K562 (cell line): ENCODE measurements at regions not wholly inside any gene's neighbourhood (a gene's known extent, or its start where the extent isn't known, plus 50 kb on each side); places are given as distances from the start of the nearest gene placed in this dataset.

Experiments
- ATAC-seq: fragments of 200-7000 bp; cut with Tn5 transposase; 3 replicates; pipeline ENCODE4 v1.9.1; 2020; ENCODE audit warnings: moderate library complexity
- BruUV-seq: library from RNA; stranded (reverse); fragments of 400-500 nt; replicated peaks from 2 replicates; lab custom pipeline; 2021; lab: Mats Ljungman, UMichigan
- CTCF ChIA-PET: fragments of 300-600 bp; formaldehyde crosslinking; extraction: SDS; loops from one replicate; lab custom pipeline; 2021; ENCODE audit warnings: low intra/inter-chr PET ratio; lab: Yijun Ruan, JAX
- POLR2A ChIA-PET: fragments of 300-600, 350-650 bp; sonication (Branson Sonifier 250); formaldehyde crosslinking; extraction: SDS; loops from one replicate; lab custom pipeline; 2021; ENCODE audit warnings: antibody characterized with exemption, inconsistent platforms; lab: Yijun Ruan, JAX
- DNase-seq, 4 experiments: peaks; one replicate each; pipeline versions ENCODE4 v3.0.0 to v3.0.0-alpha.2; 2011 to 2018; ENCODE audit warnings: low spot score in 3 of 4, mixed read lengths in 3 of 4; ENCODE audit errors: extremely low read depth in 1 of 4
- FAIRE-seq: peaks from 2 replicates; lab custom pipeline; 2011; peaks lifted over from hg19 to GRCh38; lab: Jason Lieb, UNC
- H2AFZ ChIP-seq: 2 replicates; pipeline ENCODE4 v1.6.0; 2011; ENCODE audit warnings: low read depth, low read length, control low read depth, inconsistent platforms
- H3K27ac ChIP-seq: fragments of 200-600 bp; 3 replicates; pipeline ENCODE4 v1.8.0; 2011; ENCODE audit warnings: low read depth, mild to moderate bottlenecking, control low read depth, inconsistent platforms, low read length, moderate library complexity, mixed read lengths; ENCODE audit errors: extremely low read depth
- H3K27me3 ChIP-seq, 2 experiments: fragments of 300-600 bp in 1 of 2; 2 replicates in 1 of 2; 3 replicates in 1 of 2; pipeline versions ENCODE4 v1.6.0 to v1.8.0; 2011; ENCODE audit warnings: inconsistent platforms in 2 of 2, low read length in 2 of 2, mild to moderate bottlenecking in 1 of 2, mixed read lengths in 1 of 2, moderate library complexity in 1 of 2; ENCODE audit not compliant: control insufficient read depth in 2 of 2, insufficient read depth in 2 of 2
- H3K36me3 ChIP-seq: fragments of 300-600 bp; 3 replicates; pipeline ENCODE4 v1.8.0; 2011; ENCODE audit warnings: mild to moderate bottlenecking, low read length, inconsistent platforms; ENCODE audit not compliant: control insufficient read depth, insufficient read depth
- H3K4me1 ChIP-seq, 2 experiments: fragments of 200-600 bp in 1 of 2; replicated peaks in 1 of 2; 2 replicates in 1 of 2; 3 replicates in 1 of 2; pipeline versions ENCODE4 v1.5.1 to v1.8.0; 2011; ENCODE audit warnings: inconsistent platforms in 2 of 2, low read length in 2 of 2, mild to moderate bottlenecking in 1 of 2, mixed read lengths in 1 of 2, moderate library complexity in 1 of 2; ENCODE audit not compliant: control insufficient read depth in 2 of 2, insufficient read depth in 2 of 2
- H3K4me2 ChIP-seq: 2 replicates; pipeline ENCODE4 v1.6.1; 2011; ENCODE audit warnings: low read length, control low read depth, inconsistent platforms, mixed read lengths; ENCODE audit not compliant: insufficient read depth
- H3K4me3 ChIP-seq: fragments of 200-600 bp; sonication (generic), shearing (Covaris generic); 2 replicates; pipeline ENCODE4 v1.5.1; 2016; ENCODE audit warnings: control low read depth, inconsistent platforms
- H3K79me2 ChIP-seq: fragments of 200-600 bp; 3 replicates; pipeline ENCODE4 v1.8.0; 2011; ENCODE audit warnings: low read length, inconsistent platforms; ENCODE audit not compliant: control insufficient read depth, insufficient read depth
- H3K9ac ChIP-seq, 2 experiments: 2 replicates each; pipeline versions ENCODE4 v1.6.0 to v1.6.1; 2011; ENCODE audit warnings: low read depth in 2 of 2, low read length in 2 of 2, control low read depth in 1 of 2, inconsistent platforms in 1 of 2, mild to moderate bottlenecking in 1 of 2, mixed read lengths in 1 of 2; ENCODE audit not compliant: insufficient read depth in 1 of 2
- H3K9me1 ChIP-seq: one replicate; pipeline ENCODE4 v1.6.0; 2011; ENCODE audit warnings: inconsistent platforms, mild to moderate bottlenecking, low read length, moderate library complexity; ENCODE audit not compliant: control insufficient read depth, insufficient read depth
- H3K9me3 ChIP-seq: replicated peaks from 2 replicates; pipeline ENCODE4 v1.5.1; 2011; ENCODE audit warnings: low read depth, low read length, inconsistent platforms; ENCODE audit not compliant: control insufficient read depth, insufficient read depth
- H4K20me1 ChIP-seq: replicated peaks from 2 replicates; pipeline ENCODE4 v1.6.1; 2011; ENCODE audit warnings: low read length, inconsistent platforms, mixed read lengths; ENCODE audit not compliant: control insufficient read depth, insufficient read depth
- CCAR2 ChIP-seq: fragments of 200-400 bp; formaldehyde crosslinking; IDR thresholded peaks from 2 replicates; pipeline ENCODE4 v1.6.1; 2017; ENCODE audit warnings: mild to moderate bottlenecking, low read depth, low read length
- FIP1L1 ChIP-seq: fragments of 200-400 bp; formaldehyde crosslinking; IDR thresholded peaks from 2 replicates; pipeline ENCODE4 v1.6.1; 2018; ENCODE audit warnings: mild to moderate bottlenecking, low read depth, low read length; ENCODE audit not compliant: poor library complexity, severe bottlenecking
- GABPA ChIP-seq: fragments of 200-800 bp; sonication (Bioruptor generic); conservative IDR thresholded peaks from 2 replicates; pipeline ENCODE4 v1.6.1; 2016; ENCODE audit warnings: low read depth, missing genetic modification characterization, missing compliant biosample characterization
- PCBP2 ChIP-seq: fragments of 200-400 bp; formaldehyde crosslinking; IDR thresholded peaks from 2 replicates; pipeline ENCODE4 v1.6.1; 2018; ENCODE audit warnings: low read length, low read depth, mild to moderate bottlenecking, moderate library complexity; ENCODE audit not compliant: poor library complexity, severe bottlenecking
- POU5F1 ChIP-seq: fragments of 150-350 bp; IDR thresholded peaks from 2 replicates; pipeline ENCODE4 v1.6.1; 2014; ENCODE audit warnings: borderline replicate concordance, low read length, low read depth, mild to moderate bottlenecking; ENCODE audit not compliant: partially characterized antibody
- RBM25 ChIP-seq: fragments of 200-400 bp; formaldehyde crosslinking; IDR thresholded peaks from 2 replicates; pipeline ENCODE4 v1.6.1; 2018; ENCODE audit warnings: low read length, low read depth, moderate library complexity; ENCODE audit not compliant: severe bottlenecking
- ZNF175 ChIP-seq: fragments of 200-800 bp; sonication (Bioruptor generic); IDR thresholded peaks from 2 replicates; pipeline ENCODE4 v1.6.1; 2016; ENCODE audit warnings: low read depth, mild to moderate bottlenecking, missing genetic modification characterization, missing compliant biosample characterization
- WGBS: fragments of 100-300 bp; shearing (Covaris generic); methylation state at CpG from one replicate; pipeline ENCODE4 v1.1.6; 2016; ENCODE audit warnings: low coverage, mixed read lengths; ENCODE audit not compliant: insufficient coverage; ENCODE audit errors: missing lambda C conversion rate; 5-methylcytosine and 5-hydroxymethylcytosine counted together
- in situ Hi-C: fragments of 300-500 bp; cut with MboI; formaldehyde crosslinking; loops from 4 replicates; pipeline ENCODE4 v1.15.0; 2018; ENCODE audit warnings: inconsistent platforms, mixed read lengths
- intact Hi-C: fragments of 100-400 bp; cut with micrococcal nuclease; formaldehyde crosslinking; loops from 2 replicates; pipeline ENCODE4 v1.14.2; 2022
- TF ChIP-seq, protein P1 (sequence below), 2 experiments: fragments of 250-450 bp in 1 of 2; fragments of 450-650 bp in 1 of 2; sonication (Bioruptor Pico) in 1 of 2; IDR thresholded peaks; 2 replicates each; pipeline versions ENCODE4 v1.6.1 to v1.8.0; 2016 to 2021; ENCODE audit warnings: mild to moderate bottlenecking in 2 of 2, moderate library complexity in 2 of 2, missing compliant biosample characterization in 1 of 2, missing genetic modification characterization in 1 of 2

DNA sequence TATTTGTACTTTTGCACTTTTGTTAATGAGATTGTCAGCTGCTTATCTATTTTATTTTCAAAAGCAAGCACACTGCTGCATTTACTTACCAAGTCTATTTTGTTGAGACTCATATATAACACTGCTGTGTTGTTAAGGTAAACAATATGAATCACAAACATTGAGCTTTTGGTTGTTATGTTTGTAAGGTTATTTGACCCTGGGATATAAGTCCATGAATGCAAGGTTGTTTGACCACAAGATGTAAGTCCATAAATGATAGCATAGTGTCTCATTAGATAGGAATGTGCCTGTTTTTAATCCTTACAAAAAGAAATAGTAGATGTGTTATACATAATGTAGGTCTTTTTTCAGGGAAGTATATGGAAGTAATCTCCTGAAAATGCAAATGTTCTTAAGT lies 845.9 kb downstream of the CDH9 start:
- Histone ChIP-seq H2AFZ (no peak overlapping the region), H3K4me3 (no peak overlapping the region), H3K9me3 (no peaks in the 10 kb centered on the region), H3K27ac (no peak overlapping the region), H3K9ac (no peak overlapping the region), H3K27me3 (no peaks in the 10 kb centered on the region), H3K4me1 (no peaks in the 10 kb centered on the region), H3K4me2 (no peak overlapping the region), H3K9me1 (no peaks in the 10 kb centered on the region), H4K20me1 (no peaks in the 10 kb centered on the region), H3K36me3 (no peaks in the 10 kb centered on the region), H3K79me2 (no peaks in the 10 kb centered on the region)
- ChIA-PET POLR2A (no interaction called here), CTCF (no interaction called here)
- no peak for TF ChIP-seq FIP1L1
- intact Hi-C loops = no loop called here
- in situ Hi-C loops = no loop called here
- no peak for FAIRE-seq
- no TSS peak for BruUV-seq
- no peak for ATAC-seq
- DNase-seq = no peak

DNA sequence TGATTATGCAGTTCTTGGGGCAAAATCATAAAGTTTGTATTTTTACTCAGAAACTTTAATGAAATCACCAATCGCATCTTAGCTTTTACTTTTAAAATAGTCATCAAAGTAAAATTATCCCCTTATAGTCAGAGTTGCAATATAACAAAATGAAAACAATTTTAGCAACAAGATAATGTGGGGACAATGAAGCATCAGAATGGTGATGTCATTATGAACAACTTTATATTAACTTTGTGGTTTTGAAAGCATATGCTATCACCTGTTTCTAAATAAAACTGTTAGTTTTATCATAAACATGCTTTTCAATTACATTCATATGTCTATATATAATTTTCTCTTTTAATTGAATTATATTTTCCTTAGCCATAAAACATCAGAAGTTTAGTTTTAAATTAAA lies 856.8 kb downstream of the CDH9 start:
- CTCF ChIA-PET = no interaction called here
- in situ Hi-C loops = no loop called here
- ATAC-seq = no peak
- FAIRE-seq = no peak
- Histone ChIP-seq H3K36me3 (no peaks in the 10 kb centered on the region), H3K79me2 (no peaks in the 10 kb centered on the region), H3K27me3 (no peaks in the 10 kb centered on the region), H3K4me2 (no peak overlapping the region), H2AFZ (no peak overlapping the region), H3K9me3 (no peaks in the 10 kb centered on the region; the same call in 1 of the 2 replicates), H3K9ac (no peak overlapping the region), H3K4me3 (no peak overlapping the region), H4K20me1 (no peaks in the 10 kb centered on the region), H3K27ac (no peak overlapping the region), H3K4me1 (no peaks in the 10 kb centered on the region), H3K9me1 (no peaks in the 10 kb centered on the region)
- intact Hi-C loops = no loop called here
- BruUV-seq = no TSS peak
- TF ChIP-seq ZNF175 (CRISPR knock-in tag) (no peak), RBM25 (no peak), GABPA (no peak), CCAR2 (no peak), PCBP2 (no peak), POU5F1 (no peak)
- TF ChIP-seq, protein P1, sequence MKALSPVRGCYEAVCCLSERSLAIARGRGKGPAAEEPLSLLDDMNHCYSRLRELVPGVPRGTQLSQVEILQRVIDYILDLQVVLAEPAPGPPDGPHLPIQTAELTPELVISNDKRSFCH (CRISPR knock-in tag; IDR thresholded peaks at IDR 0.05) = no peak
- TF ChIP-seq, protein P1 (tag; IDR thresholded peaks at IDR 0.05) = no peak
- POLR2A ChIA-PET = no interaction called here
- no peak for DNase-seq
- 0% methylated on average over 1 of the region's 1 CpG for WGBS
